ENCODE measurements at regions not wholly inside any gene's neighbourhood (a gene's known extent, or its start where the extent isn't known, plus 50 kb on each side); places are given as distances from the start of the nearest gene placed in this dataset.

DNA sequence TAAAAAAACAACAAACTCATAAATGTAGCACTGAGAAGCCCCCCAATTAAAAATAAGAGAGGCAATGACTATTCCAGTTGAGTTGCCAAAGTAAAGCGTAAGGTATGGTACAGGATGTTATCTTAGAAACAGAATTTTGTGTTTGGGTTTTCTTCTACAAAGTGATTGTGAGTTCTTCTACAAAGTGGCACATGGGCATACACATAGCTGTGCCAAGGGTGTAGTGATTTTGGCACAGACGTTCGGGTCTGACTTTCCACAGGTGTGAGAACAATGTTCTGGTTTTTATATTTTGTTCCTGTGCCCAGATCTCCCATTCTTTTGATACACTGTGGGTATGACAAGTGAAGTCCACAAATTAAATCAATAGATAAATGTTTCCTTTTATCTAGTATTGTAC, 190.1 kb upstream of the CSNK1A1L start (continued):
- TF ChIP-seq, protein P1, sequence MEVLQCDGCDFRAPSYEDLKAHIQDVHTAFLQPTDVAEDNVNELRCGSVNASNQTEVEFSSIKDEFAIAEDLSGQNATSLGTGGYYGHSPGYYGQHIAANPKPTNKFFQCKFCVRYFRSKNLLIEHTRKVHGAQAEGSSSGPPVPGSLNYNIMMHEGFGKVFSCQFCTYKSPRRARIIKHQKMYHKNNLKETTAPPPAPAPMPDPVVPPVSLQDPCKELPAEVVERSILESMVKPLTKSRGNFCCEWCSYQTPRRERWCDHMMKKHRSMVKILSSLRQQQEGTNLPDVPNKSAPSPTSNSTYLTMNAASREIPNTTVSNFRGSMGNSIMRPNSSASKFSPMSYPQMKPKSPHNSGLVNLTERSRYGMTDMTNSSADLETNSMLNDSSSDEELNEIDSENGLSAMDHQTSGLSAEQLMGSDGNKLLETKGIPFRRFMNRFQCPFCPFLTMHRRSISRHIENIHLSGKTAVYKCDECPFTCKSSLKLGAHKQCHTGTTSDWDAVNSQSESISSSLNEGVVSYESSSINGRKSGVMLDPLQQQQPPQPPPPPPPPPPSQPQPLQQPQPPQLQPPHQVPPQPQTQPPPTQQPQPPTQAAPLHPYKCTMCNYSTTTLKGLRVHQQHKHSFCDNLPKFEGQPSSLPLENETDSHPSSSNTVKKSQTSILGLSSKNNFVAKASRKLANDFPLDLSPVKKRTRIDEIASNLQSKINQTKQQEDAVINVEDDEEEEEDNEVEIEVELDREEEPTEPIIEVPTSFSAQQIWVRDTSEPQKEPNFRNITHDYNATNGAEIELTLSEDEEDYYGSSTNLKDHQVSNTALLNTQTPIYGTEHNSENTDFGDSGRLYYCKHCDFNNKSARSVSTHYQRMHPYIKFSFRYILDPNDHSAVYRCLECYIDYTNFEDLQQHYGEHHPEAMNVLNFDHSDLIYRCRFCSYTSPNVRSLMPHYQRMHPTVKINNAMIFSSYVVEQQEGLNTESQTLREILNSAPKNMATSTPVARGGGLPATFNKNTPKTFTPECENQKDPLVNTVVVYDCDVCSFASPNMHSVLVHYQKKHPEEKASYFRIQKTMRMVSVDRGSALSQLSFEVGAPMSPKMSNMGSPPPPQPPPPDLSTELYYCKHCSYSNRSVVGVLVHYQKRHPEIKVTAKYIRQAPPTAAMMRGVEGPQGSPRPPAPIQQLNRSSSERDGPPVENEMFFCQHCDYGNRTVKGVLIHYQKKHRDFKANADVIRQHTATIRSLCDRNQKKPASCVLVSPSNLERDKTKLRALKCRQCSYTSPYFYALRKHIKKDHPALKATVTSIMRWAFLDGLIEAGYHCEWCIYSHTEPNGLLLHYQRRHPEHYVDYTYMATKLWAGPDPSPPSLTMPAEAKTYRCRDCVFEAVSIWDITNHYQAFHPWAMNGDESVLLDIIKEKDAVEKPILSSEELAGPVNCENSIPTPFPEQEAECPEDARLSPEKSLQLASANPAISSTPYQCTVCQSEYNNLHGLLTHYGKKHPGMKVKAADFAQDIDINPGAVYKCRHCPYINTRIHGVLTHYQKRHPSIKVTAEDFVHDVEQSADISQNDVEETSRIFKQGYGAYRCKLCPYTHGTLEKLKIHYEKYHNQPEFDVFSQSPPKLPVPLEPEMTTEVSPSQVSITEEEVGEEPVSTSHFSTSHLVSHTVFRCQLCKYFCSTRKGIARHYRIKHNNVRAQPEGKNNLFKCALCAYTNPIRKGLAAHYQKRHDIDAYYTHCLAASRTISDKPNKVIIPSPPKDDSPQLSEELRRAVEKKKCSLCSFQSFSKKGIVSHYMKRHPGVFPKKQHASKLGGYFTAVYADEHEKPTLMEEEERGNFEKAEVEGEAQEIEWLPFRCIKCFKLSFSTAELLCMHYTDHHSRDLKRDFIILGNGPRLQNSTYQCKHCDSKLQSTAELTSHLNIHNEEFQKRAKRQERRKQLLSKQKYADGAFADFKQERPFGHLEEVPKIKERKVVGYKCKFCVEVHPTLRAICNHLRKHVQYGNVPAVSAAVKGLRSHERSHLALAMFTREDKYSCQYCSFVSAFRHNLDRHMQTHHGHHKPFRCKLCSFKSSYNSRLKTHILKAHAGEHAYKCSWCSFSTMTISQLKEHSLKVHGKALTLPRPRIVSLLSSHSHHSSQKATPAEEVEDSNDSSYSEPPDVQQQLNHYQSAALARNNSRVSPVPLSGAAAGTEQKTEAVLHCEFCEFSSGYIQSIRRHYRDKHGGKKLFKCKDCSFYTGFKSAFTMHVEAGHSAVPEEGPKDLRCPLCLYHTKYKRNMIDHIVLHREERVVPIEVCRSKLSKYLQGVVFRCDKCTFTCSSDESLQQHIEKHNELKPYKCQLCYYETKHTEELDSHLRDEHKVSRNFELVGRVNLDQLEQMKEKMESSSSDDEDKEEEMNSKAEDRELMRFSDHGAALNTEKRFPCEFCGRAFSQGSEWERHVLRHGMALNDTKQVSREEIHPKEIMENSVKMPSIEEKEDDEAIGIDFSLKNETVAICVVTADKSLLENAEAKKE (CRISPR knock-in tag; IDR thresholded peaks at IDR 0.05): no peak
- TF ChIP-seq ZNF114 (CRISPR knock-in tag; IDR thresholded peaks at IDR 0.05) (no peak), EZH2phosphoT487 (IDR thresholded peaks at IDR 0.05; ENCODE audit: unreplicated experiment) (no peak), JUNB (IDR thresholded peaks at IDR 0.05; ENCODE audit: unreplicated experiment) (no peak)

DNA sequence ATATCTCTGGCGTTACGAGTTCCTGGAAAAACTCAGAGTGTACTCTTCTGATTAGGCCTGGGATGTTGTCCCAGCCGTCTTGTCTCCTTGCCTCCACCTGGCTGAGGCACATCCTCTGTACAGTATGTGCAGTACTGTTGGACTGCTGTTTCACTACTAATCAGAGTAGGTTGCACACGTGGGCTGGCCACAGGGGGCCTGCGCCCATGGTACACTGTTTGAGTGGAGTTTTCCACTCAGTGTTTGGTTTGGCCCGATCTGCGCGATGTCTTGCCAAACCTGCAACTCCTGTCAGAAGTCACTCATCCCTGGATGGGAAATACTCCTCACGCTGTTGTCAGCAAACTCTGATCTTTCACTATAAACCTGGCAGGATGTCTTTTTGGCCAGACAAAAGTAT, 189.6 kb upstream of the CSNK1A1L start:
- no peak overlapping the region for H3K27ac ChIP-seq (ENCODE audit: low read depth)
- Mint-ChIP-seq H3K27ac (no peak overlapping the region), H3K27me3 (ENCODE audit: insufficient read depth, low read depth, poor library complexity) (no peaks in the 10 kb centered on the region), H3K4me1 (no peaks in the 10 kb centered on the region), H3K9me3 (no peaks in the 10 kb centered on the region; the same call in 2 of the 3 replicates), H3K36me3 (ENCODE audit: low read depth) (no peaks in the 10 kb centered on the region), H3K4me3 (no peak overlapping the region)
- no peaks in the 10 kb centered on the region for H3K36me3 ChIP-seq (ENCODE audit: insufficient read depth)
- H3K4me2 ChIP-seq: no peak overlapping the region
- DNase-seq (ENCODE audit: low spot score): no peak
- no peaks in the 10 kb centered on the region for H3F3A ChIP-seq (replicated peaks; ENCODE audit: low read depth)
- H3K27me3 ChIP-seq (ENCODE audit: insufficient read depth): no peaks in the 10 kb centered on the region
- no peak for ATAC-seq
- peaks cover 7% of the 10 kb centered on the region; the same call in 1 of the 2 replicates for H3K9me2 ChIP-seq (ENCODE audit: insufficient read depth)
- no peak overlapping the region for H3K4me3 ChIP-seq
- no peaks in the 10 kb centered on the region for H3K4me1 ChIP-seq (ENCODE audit: insufficient read depth)
- H4K20me1 ChIP-seq (replicated peaks; ENCODE audit: insufficient read depth): no peaks in the 10 kb centered on the region
- no peak overlapping the region; the same call in 1 of the 2 replicates for H2AFZ ChIP-seq
- H3K79me2 ChIP-seq (replicated peaks; ENCODE audit: insufficient read depth): no peaks in the 10 kb centered on the region
- TF ChIP-seq ZNF114 (CRISPR knock-in tag; IDR thresholded peaks at IDR 0.05) (no peak), NANOG (IDR thresholded peaks at IDR 0.05; ENCODE audit: borderline replicate concordance) (no peak), CREB1 (CRISPR knock-in tag; IDR thresholded peaks at IDR 0.05; ENCODE audit: low read depth) (no peak), POLR2AphosphoS5 (IDR thresholded peaks at IDR 0.05; ENCODE audit: low read depth) (no peak), EZH2phosphoT487 (IDR thresholded peaks at IDR 0.05; ENCODE audit: unreplicated experiment) (no peak), ZNF331 (CRISPR knock-in tag; IDR thresholded peaks at IDR 0.05; ENCODE audit: low read depth) (no peak)
- TF ChIP-seq, protein P1 (CRISPR knock-in tag; IDR thresholded peaks at IDR 0.05): no peak

All from GM23338 (cell line).